Endothelial cell of umbilical vein (primary cell): ENCODE measurements at regions not wholly inside any gene's neighbourhood (a gene's known extent, or its start where the extent isn't known, plus 50 kb on each side); places are given as distances from the start of the nearest gene placed in this dataset.
"Not testable (repeated sequence)": the region's sequence is repeated elsewhere in the genome, so short reads cannot be mapped to it uniquely, and the experiment has no call there.

Experiments
- BruUV-seq: library from RNA; stranded (reverse); fragments of 400-500 nt; replicated peaks from 2 replicates; lab custom pipeline; 2021; lab: Mats Ljungman, UMichigan
- CTCF ChIA-PET: fragments of 300-600, 350-600 bp; sonication (Branson Sonifier 250); formaldehyde crosslinking; loops from one replicate; lab custom pipeline; 2021; ENCODE audit warnings: antibody characterized with exemption, inconsistent platforms; lab: Charles Lee
- POLR2A ChIA-PET: fragments of 300-600, 350-600 bp; sonication (Branson Sonifier 250); formaldehyde crosslinking; loops from one replicate; lab custom pipeline; 2021; ENCODE audit warnings: antibody characterized with exemption, inconsistent platforms; lab: Charles Lee
- DNase-seq: peaks from one replicate; pipeline ENCODE4 v3.0.0-alpha.2; 2011; ENCODE audit warnings: low read depth, low spot score
- FAIRE-seq: peaks from 2 replicates; lab custom pipeline; 2011; peaks lifted over from hg19 to GRCh38; lab: Jason Lieb, UNC
- H2AFZ ChIP-seq: 2 replicates; pipeline ENCODE4 v1.6.0; 2012; ENCODE audit warnings: low read depth, low read length, control low read depth, inconsistent platforms
- H3K27ac ChIP-seq: 2 replicates; pipeline ENCODE4 v1.5.1; 2011; ENCODE audit warnings: low read depth, mild to moderate bottlenecking, control low read depth, low read length, moderate library complexity; ENCODE audit not compliant: insufficient read depth
- H3K27me3 ChIP-seq, 2 experiments: 2 replicates each; pipeline versions ENCODE4 v1.6.0 to v1.6.1; 2011; ENCODE audit warnings: low read length in 2 of 2, mixed read lengths in 1 of 2; ENCODE audit not compliant: control insufficient read depth in 2 of 2, insufficient read depth in 2 of 2
- H3K36me3 ChIP-seq, 2 experiments: 2 replicates in 1 of 2; 3 replicates in 1 of 2; pipeline ENCODE4 v1.5.1; 2011; ENCODE audit warnings: low read length in 2 of 2, mild to moderate bottlenecking in 1 of 2, moderate library complexity in 1 of 2; ENCODE audit not compliant: control insufficient read depth in 2 of 2, insufficient read depth in 2 of 2; ENCODE audit errors: extremely low read depth in 1 of 2
- H3K4me1 ChIP-seq: 3 replicates; pipeline ENCODE4 v1.5.1; 2011; ENCODE audit warnings: mild to moderate bottlenecking, low read length; ENCODE audit not compliant: control insufficient read depth, insufficient read depth; ENCODE audit errors: extremely low read depth
- H3K4me2 ChIP-seq: 2 replicates; pipeline ENCODE4 v1.6.1; 2011; ENCODE audit warnings: low read length, control low read depth, mixed read lengths; ENCODE audit not compliant: insufficient read depth
- H3K4me3 ChIP-seq, 3 experiments: fragments of 200-600 bp in 1 of 3; sonication (generic), shearing (Covaris generic) in 1 of 3; replicated peaks in 1 of 3; 2 replicates each; pipeline ENCODE4 v1.5.1; 2011 to 2016; ENCODE audit warnings: control low read depth in 3 of 3, low read length in 3 of 3, mild to moderate bottlenecking in 2 of 3, inconsistent platforms in 1 of 3, low read depth in 1 of 3, moderate library complexity in 1 of 3; ENCODE audit not compliant: insufficient read depth in 1 of 3
- H3K79me2 ChIP-seq: 2 replicates; pipeline ENCODE4 v1.6.0; 2012; ENCODE audit warnings: low read length, inconsistent platforms; ENCODE audit not compliant: control insufficient read depth, insufficient read depth
- H3K9ac ChIP-seq: replicated peaks from 2 replicates; pipeline ENCODE3; 2011; ENCODE audit warnings: low read length, control low read depth; ENCODE audit not compliant: insufficient read depth; ENCODE audit errors: extremely low read depth
- H3K9me1 ChIP-seq: replicated peaks from 3 replicates; pipeline ENCODE4 v1.6.0; 2011; ENCODE audit warnings: mild to moderate bottlenecking, low read length; ENCODE audit not compliant: control insufficient read depth, insufficient read depth; ENCODE audit errors: extremely low read depth
- H3K9me3 ChIP-seq: replicated peaks from 2 replicates; pipeline ENCODE4 v1.5.1; 2012; ENCODE audit warnings: low read length, inconsistent platforms; ENCODE audit not compliant: control insufficient read depth, insufficient read depth
- H4K20me1 ChIP-seq: replicated peaks from 2 replicates; pipeline ENCODE3; 2011; ENCODE audit warnings: mild to moderate bottlenecking, low read length; ENCODE audit not compliant: control insufficient read depth, insufficient read depth; ENCODE audit errors: extremely low read depth
- dilution Hi-C: fragments of 300-500 bp; cut with MboI; formaldehyde crosslinking; loops from one replicate; pipeline ENCODE4 v1.15.0; 2019; ENCODE audit warnings: low sequenced_read_pairs; ENCODE audit not compliant: extremely low pct_ligation_motif_present
- intact Hi-C: fragments of 100-400 bp; cut with micrococcal nuclease; formaldehyde crosslinking; loops from one replicate; pipeline ENCODE4 v1.10.0; 2022

GRCh38 chr14:27757642-27758041 is 1008.9 kb upstream of the FOXG1 start:
- H3K4me1 ChIP-seq, H3K4me2 ChIP-seq, POLR2A ChIA-PET, H3K9me3 ChIP-seq, DNase-seq, H3K36me3 ChIP-seq, H2AFZ ChIP-seq, FAIRE-seq, BruUV-seq, H3K79me2 ChIP-seq, H3K9me1 ChIP-seq, H3K4me3 ChIP-seq, H3K9ac ChIP-seq, intact Hi-C loops, H4K20me1 ChIP-seq, dilution Hi-C loops, H3K27me3 ChIP-seq, H3K27ac ChIP-seq: not testable (repeated sequence)
- CTCF ChIA-PET = interaction anchor here (1.0 to 1.3 kb wide), 2 partner anchors 11 to 13 kb away, joined by 3 read pairs; no protein-coding TSS in a partner anchor

- CTCF ChIA-PET, dilution Hi-C loops: not testable (repeated sequence)
Measured at GRCh38 chr14:27760367-27760766, 1006.2 kb upstream of the FOXG1 start.

GRCh38 chr14:27799066-27800028 is 967.2 kb upstream of the FOXG1 start:
- intact Hi-C loops, H3K9me3 ChIP-seq, DNase-seq, H3K9me1 ChIP-seq, BruUV-seq, H3K4me1 ChIP-seq, dilution Hi-C loops, H3K4me3 ChIP-seq, FAIRE-seq, H3K79me2 ChIP-seq, H3K27me3 ChIP-seq, H3K4me2 ChIP-seq, POLR2A ChIA-PET, H3K27ac ChIP-seq, H4K20me1 ChIP-seq, H3K36me3 ChIP-seq, H3K9ac ChIP-seq, CTCF ChIA-PET, H2AFZ ChIP-seq: not testable (repeated sequence)

More at GRCh38 chr14:27760367-27760766, 1006.2 kb upstream of the FOXG1 start:
- H3K79me2 ChIP-seq, H3K4me2 ChIP-seq, H4K20me1 ChIP-seq, FAIRE-seq, H2AFZ ChIP-seq, H3K27ac ChIP-seq, BruUV-seq, POLR2A ChIA-PET, H3K9me1 ChIP-seq, H3K9ac ChIP-seq, H3K9me3 ChIP-seq, H3K27me3 ChIP-seq, H3K4me3 ChIP-seq, H3K4me1 ChIP-seq, DNase-seq, intact Hi-C loops, H3K36me3 ChIP-seq: not testable (repeated sequence)

GRCh38 chr14:27817746-27818430 is 948.7 kb upstream of the FOXG1 start:
- POLR2A ChIA-PET, H3K27ac ChIP-seq, FAIRE-seq, H3K4me2 ChIP-seq, H3K4me3 ChIP-seq, H3K9ac ChIP-seq, H3K4me1 ChIP-seq, CTCF ChIA-PET, H2AFZ ChIP-seq, dilution Hi-C loops, H3K36me3 ChIP-seq, H4K20me1 ChIP-seq, H3K9me1 ChIP-seq, intact Hi-C loops, BruUV-seq, H3K9me3 ChIP-seq, H3K79me2 ChIP-seq, H3K27me3 ChIP-seq: not testable (repeated sequence)
- DNase-seq = peak; percentile 4
